AG08395 (cell line): ENCODE measurements at regions not wholly inside any gene's neighbourhood (a gene's known extent, or its start where the extent isn't known, plus 50 kb on each side); places are given as distances from the start of the nearest gene placed in this dataset.

Source experiments
- DNase-seq: peaks from one replicate; pipeline ENCODE4 v3.0.0; 2012; ENCODE audit warnings: mixed read lengths, low spot score

- no peak for DNase-seq
Observed at GRCh38 chr2:18009891-18010290, 131.4 kb downstream of the KCNS3 start.

- no peak for DNase-seq
Observed at GRCh38 chr2:18005411-18005810, 126.9 kb downstream of the KCNS3 start.

GRCh38 chr2:18001671-18002070 lies 123.2 kb downstream of the KCNS3 start:
- DNase-seq: no peak

- no peak for DNase-seq
Observed at GRCh38 chr2:17996978-17997377, 118.5 kb downstream of the KCNS3 start.

GRCh38 chr2:17995593-17995992 lies 117.1 kb downstream of the KCNS3 start:
- no peak for DNase-seq
